Esophagus muscularis mucosa (tissue), 4 donors: ENCODE measurements at regions not wholly inside any gene's neighbourhood (a gene's known extent, or its start where the extent isn't known, plus 50 kb on each side); places are given as distances from the start of the nearest gene placed in this dataset.

Source experiments
- DNase-seq: peaks from one replicate; pipeline ENCODE4 v3.0.0-alpha.2; 2017; ENCODE audit errors: extremely low spot score
- H3K27ac ChIP-seq, 4 donors: fragments of 200-600 bp; sonication (generic); replicated peaks in 1 of 4; 1 replicate in 3 of 4; 2 replicates in 1 of 4; pipeline ENCODE4 v1.5.1; 2016 to 2019; ENCODE audit warnings: mild to moderate bottlenecking in 1 of 4
- H3K27me3 ChIP-seq, 4 donors: fragments of 200-600 bp; sonication (generic); one replicate each; pipeline versions ENCODE4 v1.5.1 to v1.6.0; 2016 to 2019
- H3K36me3 ChIP-seq, 4 donors: fragments of 200-600 bp; sonication (generic); one replicate each; pipeline ENCODE4 v1.5.1; 2016 to 2019
- H3K4me1 ChIP-seq, 4 donors: fragments of 200-600 bp; sonication (generic); one replicate each; pipeline ENCODE4 v1.5.1; 2016 to 2019
- H3K4me3 ChIP-seq, 4 donors: fragments of 200-600 bp; sonication (generic); 1 replicate in 2 of 4; 2 replicates in 2 of 4; pipeline ENCODE4 v1.5.1; 2016 to 2019; ENCODE audit warnings: mild to moderate bottlenecking in 4 of 4, moderate library complexity in 1 of 4
- H3K9me3 ChIP-seq, 4 donors: fragments of 200-600 bp; sonication (generic); 1 replicate in 3 of 4; 2 replicates in 1 of 4; pipeline ENCODE4 v1.5.1; 2016 to 2019
- CTCF ChIP-seq, 3 experiments: fragments of 200-600 bp in 2 of 3; fragments of 450-650 bp in 1 of 3; sonication (generic) in 2 of 3; IDR thresholded peaks; one replicate each; pipeline ENCODE4 v1.5.1; 2017 to 2019; ENCODE audit warnings: antibody characterized with exemption in 3 of 3, mild to moderate bottlenecking in 2 of 3, moderate library complexity in 1 of 3
- EP300 ChIP-seq: sonication (generic); formaldehyde crosslinking; IDR thresholded peaks from one replicate; pipeline ENCODE4 v1.6.1; 2017; ENCODE audit warnings: antibody characterized with exemption
- POLR2A ChIP-seq: fragments of 450-650 bp; IDR thresholded peaks from one replicate; pipeline ENCODE4 v1.6.1; 2017; ENCODE audit warnings: antibody characterized with exemption, moderate library complexity, mild to moderate bottlenecking, low read depth
- POLR2AphosphoS5 ChIP-seq, 2 donors: sonication (generic); formaldehyde crosslinking; IDR thresholded peaks; one replicate each; pipeline ENCODE4 v1.6.1; 2017; ENCODE audit warnings: antibody characterized with exemption in 2 of 2
- WGBS: methylation state at CpG from one replicate; pipeline ENCODE4 v1.1.5; 2018; 5-methylcytosine and 5-hydroxymethylcytosine counted together
- intact Hi-C: fragments of 100-400 bp; cut with DNase I; formaldehyde crosslinking; loops from one replicate; pipeline ENCODE4 v1.15.1; 2023

- TF ChIP-seq POLR2A: no peak
- no peak for TF ChIP-seq POLR2AphosphoS5 (IDR thresholded peaks at IDR 0.05)
- TF ChIP-seq EP300: no peak
- no peak for TF ChIP-seq CTCF (IDR thresholded peaks at IDR 0.05)
- WGBS: 76% methylated on average over 1 of the region's 1 CpG
Measured at GRCh38 chr10:27439101-27439500, 65.0 kb upstream of the RAB18 start.

GRCh38 chr10:27437775-27438174, 66.3 kb upstream of the RAB18 start:
- no peaks in the 10 kb centered on the region for H3K9me3 ChIP-seq
- peaks cover 0 to 13% (median 10%) of the 10 kb centered on the region in 4 donors for H3K4me1 ChIP-seq
- H3K4me3 ChIP-seq: no peak overlapping the region
- H3K27ac ChIP-seq: no peak overlapping the region
- intact Hi-C loops: no loop called here
- H3K27me3 ChIP-seq: no peaks in the 10 kb centered on the region
- TF ChIP-seq CTCF (IDR thresholded peaks at IDR 0.05) (no peak), POLR2A (no peak), POLR2AphosphoS5 (IDR thresholded peaks at IDR 0.05) (no peak), EP300 (no peak)
- no peaks in the 10 kb centered on the region for H3K36me3 ChIP-seq
- DNase-seq: no peak

More at GRCh38 chr10:27439101-27439500, 65.0 kb upstream of the RAB18 start:
- no peak for DNase-seq
- Histone ChIP-seq H3K4me1 (peaks cover 0 to 13% (median 10%) of the 10 kb centered on the region in 4 donors), H3K27ac (no peak overlapping the region), H3K4me3 (no peak overlapping the region), H3K9me3 (no peaks in the 10 kb centered on the region), H3K27me3 (no peaks in the 10 kb centered on the region), H3K36me3 (no peaks in the 10 kb centered on the region)
- intact Hi-C loops: no loop called here

GRCh38 chr10:27436710-27437109, 67.4 kb upstream of the RAB18 start:
- Histone ChIP-seq H3K4me1 (peaks cover 0 to 13% (median 10%) of the 10 kb centered on the region in 4 donors), H3K9me3 (no peaks in the 10 kb centered on the region), H3K36me3 (no peaks in the 10 kb centered on the region), H3K27me3 (no peaks in the 10 kb centered on the region), H3K27ac (no peak overlapping the region), H3K4me3 (no peak overlapping the region)
- DNase-seq: no peak
- intact Hi-C loops: no loop called here
- WGBS: 85% methylated on average over 8 of the region's 8 CpGs
- no peak for TF ChIP-seq CTCF (IDR thresholded peaks at IDR 0.05)
- TF ChIP-seq POLR2A: no peak

GRCh38 chr10:27433976-27434375, 70.1 kb upstream of the RAB18 start:
- WGBS: 81% methylated on average over 2 of the region's 2 CpGs
- no peaks in the 10 kb centered on the region for H3K36me3 ChIP-seq
- H3K27ac ChIP-seq: no peak overlapping the region
- DNase-seq: no peak
- H3K27me3 ChIP-seq: no peaks in the 10 kb centered on the region
- intact Hi-C loops: no loop called here
- no peak for TF ChIP-seq EP300
- H3K4me3 ChIP-seq: no peak overlapping the region
- no peaks in the 10 kb centered on the region for H3K4me1 ChIP-seq
- no peaks in the 10 kb centered on the region for H3K9me3 ChIP-seq

GRCh38 chr10:27426948-27427467, 77.1 kb upstream of the RAB18 start:
- no peaks in the 10 kb centered on the region for H3K4me1 ChIP-seq
- no peak overlapping the region for H3K27ac ChIP-seq
- TF ChIP-seq POLR2A (no peak), CTCF (IDR thresholded peaks at IDR 0.05) (no peak), POLR2AphosphoS5 (IDR thresholded peaks at IDR 0.05) (no peak), EP300 (no peak)
- H3K27me3 ChIP-seq: no peaks in the 10 kb centered on the region
- DNase-seq: no peak
- WGBS: 73% methylated on average over 2 of the region's 2 CpGs
- no peaks in the 10 kb centered on the region for H3K9me3 ChIP-seq
- no peak overlapping the region for H3K4me3 ChIP-seq
- intact Hi-C loops: no loop called here
- H3K36me3 ChIP-seq: no peaks in the 10 kb centered on the region
